NOMO-1 treated with dmso at 0.1 percent for 144 hours (cell line): ENCODE measurements at regions not wholly inside any gene's neighbourhood (a gene's known extent, or its start where the extent isn't known, plus 50 kb on each side); places are given as distances from the start of the nearest gene placed in this dataset.
"Not testable (repeated sequence)": the region's sequence is repeated elsewhere in the genome, so short reads cannot be mapped to it uniquely, and the experiment has no call there.

Experiments used
- DNase-seq: peaks from one replicate; lab custom pipeline; 2025; ENCODE audit not compliant: unreplicated experiment; lab: John Stamatoyannopoulos, UW

DNA sequence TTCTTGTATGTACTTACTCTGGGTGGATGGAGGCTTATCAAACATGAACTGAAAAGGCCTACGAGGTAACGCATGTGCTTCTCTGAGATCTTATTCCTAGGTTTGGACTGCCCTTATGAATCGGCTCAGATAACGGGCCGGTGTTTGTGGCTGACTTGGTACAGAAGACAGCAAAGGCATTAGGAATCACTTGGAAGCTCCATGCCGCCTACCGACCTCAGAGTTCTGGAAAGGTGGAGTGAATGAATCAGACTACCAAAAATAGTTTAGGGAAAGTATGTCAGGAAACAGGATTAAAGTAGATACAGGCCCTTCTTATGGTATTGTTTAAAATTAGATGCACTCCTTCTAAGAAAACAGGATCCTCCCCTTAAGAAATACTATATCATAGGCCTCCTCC, 172.4 kb upstream of the PCDH9 start:
- no peak for DNase-seq

DNA sequence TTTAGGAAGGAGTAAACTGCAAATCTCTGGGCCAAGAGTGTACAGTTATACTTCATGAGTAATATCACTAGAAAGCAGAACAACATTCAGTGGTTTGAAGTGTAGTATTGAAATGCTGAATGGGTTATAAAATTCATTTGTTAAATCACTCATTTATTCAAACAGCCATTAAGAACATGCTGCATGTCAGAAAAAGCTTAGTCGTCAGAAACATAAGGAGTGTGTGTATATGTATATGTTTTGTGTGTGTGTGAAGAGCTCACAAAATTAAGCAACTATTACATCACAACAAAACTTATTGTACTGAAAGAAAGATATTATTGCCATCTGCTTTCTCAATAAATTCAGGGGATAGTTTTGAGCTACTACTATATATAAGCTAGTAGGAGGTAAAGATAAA, 165.4 kb upstream of the PCDH9 start:
- DNase-seq, result no peak

DNA sequence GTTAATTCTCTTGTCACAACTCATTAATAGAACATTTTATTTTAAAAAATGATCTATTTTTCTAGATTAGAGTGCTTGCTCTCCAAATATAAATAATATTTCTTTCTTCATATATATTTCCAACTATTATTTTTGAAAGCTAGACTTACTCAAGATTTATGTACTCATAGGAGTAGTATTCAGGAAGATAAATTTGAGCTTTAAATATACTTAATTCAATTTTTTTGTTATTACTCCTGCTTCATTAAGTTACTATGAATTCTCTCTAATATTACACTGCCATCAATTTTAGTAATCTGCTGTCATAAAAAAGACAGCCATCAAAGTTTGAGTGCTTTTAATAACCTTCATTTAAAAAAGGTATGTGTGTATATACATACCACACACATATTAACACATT, 161.9 kb upstream of the PCDH9 start:
- DNase-seq, result no peak

DNA sequence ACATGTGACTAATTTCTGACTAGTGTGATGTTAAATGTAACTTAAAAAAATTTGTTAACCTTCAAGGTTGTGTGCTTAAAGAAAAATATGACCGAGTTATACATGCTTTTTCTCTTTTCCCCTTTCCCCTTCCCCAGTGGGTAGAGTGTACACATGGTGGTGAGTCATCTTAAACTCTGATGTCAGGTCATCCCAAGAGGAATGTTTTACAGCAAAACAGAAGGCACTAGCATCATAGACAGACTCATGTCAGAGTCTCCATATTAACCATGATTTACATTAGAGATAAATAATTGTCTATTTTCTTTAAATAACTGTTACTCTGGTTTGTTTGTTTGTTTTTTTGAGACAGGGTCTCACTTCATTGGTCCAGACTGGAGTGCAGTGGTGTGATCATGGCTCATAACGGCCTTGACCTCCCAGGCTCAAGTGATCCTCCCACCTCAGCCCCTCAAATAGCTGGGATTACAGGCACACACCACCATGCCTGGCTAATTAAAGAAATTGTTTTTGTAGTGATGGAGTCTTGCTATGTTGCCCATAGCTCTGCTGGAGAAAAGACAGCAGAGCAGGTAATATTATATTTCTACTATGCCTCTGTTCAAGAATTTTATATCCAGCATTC, 160.4 kb upstream of the PCDH9 start:
- DNase-seq, result no peak

DNA sequence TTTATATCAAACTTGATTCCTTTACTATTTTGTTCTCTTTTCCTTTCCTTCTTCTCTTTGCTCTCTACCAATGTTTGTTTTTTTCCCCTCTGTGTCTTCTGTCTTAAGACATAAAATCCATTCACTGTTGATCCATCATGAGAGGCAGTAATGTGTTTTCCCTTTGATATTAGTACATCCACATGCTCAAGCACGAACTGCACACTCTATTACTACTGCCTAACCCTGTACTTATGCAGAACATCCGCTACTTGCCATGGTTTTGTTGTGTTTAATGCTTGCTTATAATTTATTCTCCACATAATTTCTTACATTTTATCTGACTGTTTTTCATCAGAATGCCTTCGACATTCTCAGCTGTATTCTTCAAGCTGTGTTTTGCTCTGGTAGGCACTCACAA, 159.0 kb upstream of the PCDH9 start:
- no peak for DNase-seq

DNA sequence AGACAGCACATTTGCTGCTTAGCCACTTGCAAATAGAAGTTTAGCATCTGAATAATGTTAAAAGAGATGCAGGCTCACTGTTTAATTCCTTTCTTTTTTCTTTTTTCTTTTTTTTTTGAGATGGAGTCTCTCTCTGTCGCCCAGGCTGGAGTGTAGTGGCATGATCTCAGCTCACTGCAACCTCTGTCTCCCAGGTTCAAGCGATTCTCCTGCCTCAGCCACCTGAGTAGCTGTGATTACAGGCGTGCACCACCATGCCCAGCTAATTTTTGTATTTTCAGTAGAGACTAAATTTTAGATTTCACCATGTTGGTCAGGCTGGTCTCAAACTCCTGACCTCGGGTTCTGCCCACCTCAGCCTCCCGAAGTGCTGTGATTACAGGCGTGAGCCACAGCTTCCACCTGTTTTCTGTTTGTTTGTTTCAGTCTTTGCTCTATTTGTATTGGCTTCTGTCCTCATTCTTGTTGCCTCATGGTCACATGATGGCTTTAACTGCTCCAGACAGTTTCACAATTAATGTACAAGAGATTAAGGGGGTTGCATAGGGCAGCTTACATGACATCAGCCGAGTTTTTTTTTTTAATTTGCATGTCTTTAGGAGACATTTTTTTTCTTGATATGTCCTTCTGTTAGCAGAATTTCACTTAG, 153.1 kb upstream of the PCDH9 start:
- not testable (repeated sequence) for DNase-seq

DNA sequence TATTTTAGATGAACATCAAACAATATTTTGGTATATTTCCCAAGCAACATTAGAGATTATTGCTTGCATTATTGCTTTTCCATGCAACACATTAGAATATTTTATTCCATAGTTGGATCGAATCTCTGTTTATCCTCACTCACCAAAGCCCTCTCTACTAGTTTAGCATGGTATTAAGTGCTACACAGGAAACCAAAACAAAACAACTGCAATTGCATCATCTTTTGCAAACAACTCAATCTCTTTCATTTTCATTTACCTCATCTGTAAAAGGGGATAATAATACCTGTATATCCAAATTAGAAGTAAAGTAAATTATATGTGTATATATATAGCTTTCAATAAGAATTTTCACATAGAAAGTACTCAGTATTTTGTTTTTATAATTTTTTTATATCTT, 147.8 kb upstream of the PCDH9 start:
- no peak for DNase-seq

DNA sequence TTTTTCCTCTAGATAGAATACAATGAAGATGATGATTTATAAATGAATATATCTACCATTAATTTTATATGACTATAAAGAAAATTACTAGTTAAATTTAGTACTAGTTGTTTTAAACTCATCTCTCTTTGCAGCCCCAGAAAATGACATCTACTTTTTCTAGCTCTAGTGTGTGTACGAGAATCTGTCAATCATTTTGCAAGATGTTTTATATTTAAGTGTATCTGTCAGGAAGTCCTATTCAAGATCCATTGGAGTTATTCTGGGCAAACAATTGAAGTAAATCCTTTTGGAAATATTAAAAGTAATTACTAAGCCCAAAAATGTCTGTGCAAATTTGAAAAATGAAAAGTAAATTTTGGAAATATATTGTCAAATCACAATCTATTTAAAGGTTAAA, 144.3 kb upstream of the PCDH9 start:
- DNase-seq, result no peak

DNA sequence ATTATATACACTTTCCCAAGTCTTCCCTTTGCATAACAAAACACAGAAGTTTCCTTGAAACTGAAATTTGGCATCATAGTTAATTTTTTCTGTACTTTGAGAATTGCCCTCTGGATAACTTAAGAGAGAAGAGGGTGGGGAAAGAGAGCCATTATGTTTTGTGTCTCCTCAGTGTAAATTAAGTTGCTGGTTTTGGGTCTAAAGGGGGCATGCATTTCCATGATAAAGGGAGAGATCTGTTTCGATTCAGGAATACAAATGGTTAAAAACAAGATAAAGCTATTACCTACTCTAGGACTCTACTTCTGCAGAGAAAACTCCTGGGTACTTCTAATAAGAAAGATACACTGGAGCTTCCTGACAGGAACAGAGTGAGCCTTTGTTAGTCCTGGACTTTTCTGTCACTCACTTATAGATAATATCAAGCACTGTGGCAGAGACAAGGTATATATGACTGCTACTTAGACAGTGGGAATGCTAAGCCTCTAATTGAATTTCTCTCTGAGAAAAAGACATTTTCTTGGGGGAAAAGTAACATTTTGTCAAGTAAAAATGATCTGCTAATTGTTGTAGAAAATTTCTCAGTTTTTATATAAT, 142.8 kb upstream of the PCDH9 start:
- no peak for DNase-seq

DNA sequence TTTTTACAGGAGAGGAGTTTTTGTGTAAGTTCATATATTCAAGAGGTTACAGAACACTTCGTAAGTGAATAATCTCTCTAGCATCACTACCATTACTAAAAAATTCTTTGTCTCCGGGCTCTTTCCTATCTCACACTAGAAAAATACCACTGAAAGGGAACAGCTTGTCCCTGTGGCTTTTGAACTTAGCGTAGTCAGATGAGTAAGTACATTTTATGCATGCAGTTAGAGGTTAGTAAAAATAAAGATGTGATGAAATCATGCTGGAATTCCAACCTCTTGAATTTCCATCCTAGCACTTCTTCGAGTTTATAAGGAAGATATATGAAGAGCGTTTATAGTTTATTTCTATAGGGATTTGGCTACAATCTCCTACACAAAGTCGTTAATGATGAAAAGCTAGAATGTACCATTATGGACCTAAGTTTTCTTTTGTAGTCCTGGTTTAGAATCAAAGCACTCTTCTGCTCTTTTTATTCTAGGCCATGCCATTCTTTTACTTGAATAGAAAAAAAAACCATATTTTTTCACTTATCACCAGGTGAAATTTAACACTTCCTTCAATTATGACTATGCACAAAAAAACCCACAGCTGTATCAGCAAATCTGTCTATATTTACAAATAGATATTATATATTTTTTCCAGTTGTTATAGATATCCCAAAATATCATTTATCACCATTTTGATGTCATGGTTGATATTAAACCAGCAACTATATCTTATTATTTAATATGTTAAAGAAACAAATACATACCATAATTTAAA, 139.9 kb upstream of the PCDH9 start:
- DNase-seq, result no peak

DNA sequence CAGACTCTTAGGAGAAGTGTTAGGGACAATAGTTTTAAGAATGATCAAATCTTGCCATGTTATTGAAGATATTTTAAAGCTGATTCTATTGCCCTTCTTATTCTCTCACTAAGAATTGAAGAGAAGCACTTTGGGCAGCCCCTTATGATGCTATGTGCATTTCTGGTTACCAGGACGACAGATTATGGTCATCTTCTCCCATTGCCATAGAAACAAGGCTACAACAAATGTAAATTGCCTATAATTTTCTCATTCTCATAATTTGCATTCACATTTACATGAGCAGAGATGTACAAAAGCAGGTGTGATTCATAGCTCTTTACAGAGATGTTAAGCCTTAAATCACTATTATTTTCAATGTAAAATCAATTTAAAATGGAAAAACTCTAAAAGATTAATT, 137.3 kb upstream of the PCDH9 start:
- no peak for DNase-seq

DNA sequence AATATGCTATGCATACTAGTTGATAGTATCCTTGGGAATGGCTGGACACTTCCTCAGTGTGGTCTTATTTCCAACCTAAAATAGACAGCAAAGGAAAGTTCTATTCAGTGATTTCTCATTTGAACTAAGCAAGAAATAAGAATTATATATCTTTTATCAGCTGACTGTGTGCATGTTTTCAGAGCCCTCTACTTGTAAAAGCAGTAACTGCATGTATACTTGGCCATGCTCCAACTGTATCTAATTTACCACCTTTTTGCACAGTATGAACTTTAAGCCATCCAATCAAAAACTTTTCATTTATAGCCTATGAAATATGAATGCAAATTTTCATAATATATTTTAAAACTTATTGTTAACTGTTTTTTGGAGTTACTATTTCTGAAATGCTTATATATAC, 136.4 kb upstream of the PCDH9 start:
- no peak for DNase-seq

DNA sequence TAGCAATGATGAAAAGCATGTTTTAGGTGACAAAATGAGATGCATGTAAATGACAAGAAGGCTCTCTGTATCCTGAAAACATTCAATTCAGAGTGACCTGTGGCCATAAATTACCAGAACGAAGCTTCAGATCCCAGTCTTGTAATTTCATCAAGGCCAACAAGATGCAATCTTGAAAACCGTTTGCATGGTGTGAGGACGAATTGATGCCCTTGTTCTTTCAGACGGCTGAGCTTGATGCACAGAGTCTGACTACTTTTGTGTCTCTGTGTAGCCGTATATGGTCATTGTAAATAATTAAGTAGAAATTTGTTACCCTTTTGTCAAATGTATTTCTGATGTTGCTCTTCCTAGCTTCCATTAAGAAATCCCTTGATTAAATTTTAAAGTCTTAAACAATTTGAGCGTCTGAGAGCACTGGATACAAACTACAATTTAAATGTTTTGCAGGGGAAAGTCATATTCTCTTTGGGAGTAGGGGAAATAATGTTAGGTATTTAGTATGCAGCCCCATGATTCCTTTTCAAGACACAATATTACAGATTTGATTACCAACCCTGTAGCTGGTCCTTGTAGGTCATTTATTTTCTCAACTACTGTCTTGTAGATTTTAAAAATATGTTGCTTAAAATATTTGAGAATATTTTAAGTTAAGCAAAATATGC, 125.8 kb upstream of the PCDH9 start:
- DNase-seq, result no peak

DNA sequence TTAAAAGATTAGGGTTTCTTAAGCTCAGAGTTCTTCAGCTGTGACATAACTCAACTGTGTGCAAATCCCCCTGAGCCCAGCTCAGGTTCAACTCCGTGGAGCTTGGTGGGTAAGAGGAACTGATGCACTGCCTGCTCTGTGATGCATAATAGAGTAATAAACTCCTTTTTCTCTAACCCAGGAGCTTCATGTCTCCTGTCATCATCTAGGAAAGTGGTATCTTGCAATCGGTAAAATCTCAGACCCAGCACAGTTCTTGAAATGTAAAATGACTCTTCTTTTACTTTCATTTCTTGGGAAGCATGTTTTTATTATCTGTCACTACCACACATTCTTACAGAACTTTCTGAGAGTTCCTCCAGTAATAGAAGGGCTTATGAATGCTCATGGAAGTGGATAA, 123.8 kb upstream of the PCDH9 start:
- no peak for DNase-seq

DNA sequence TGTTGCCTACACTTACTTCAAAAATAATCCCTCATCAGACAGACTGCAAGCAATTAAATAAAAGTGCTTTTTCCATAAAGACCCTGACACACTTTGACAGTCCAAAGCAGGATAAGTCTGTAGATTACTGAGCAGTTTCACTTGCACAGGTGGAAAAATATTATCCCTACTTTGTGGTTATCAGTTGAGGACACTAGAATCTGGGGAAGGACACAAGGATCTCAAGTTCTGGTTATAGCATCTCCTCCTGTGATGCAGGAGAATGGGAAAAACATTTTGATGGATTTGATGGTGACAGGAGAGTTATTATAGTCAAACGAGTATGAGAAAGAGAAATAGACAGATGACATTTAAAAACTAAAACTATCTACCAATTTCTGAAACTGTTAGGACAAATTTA, 122.9 kb upstream of the PCDH9 start:
- DNase-seq, result no peak

DNA sequence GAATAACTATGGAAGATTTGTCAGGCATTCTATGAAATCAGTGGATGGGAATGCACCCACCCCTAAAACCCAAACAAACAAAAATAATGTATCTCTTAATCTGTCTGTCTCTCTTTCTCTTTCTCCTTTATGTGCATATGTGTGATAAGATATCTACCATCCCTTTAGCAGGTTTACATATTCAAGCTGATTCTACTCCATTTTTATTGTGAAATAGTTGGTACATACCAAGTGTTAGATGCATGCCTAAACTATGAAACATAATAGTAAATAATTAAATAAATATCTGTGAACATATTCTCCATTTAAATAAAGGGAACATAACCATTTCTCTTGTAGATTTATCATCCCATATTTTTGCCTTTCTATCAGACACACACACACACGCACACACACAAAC, 121.8 kb upstream of the PCDH9 start:
- DNase-seq, result no peak

DNA sequence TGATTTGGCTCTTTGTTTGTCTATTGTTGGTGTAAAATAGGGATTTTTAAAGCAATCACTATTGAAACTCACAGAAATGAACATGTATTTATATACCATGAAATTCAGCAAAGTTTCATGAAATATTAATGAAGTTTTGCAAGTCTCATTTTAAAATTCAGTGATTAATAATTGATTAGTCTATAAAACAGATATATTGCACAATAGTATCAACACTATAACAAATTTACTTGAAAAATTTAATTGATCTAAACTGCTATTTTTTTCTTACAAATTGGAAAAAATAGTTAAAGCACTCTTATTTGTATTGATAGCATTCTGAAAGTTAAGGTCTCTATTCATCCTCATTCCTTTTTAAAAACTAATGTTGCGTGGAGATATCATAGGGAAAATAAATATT, 121.0 kb upstream of the PCDH9 start:
- no peak for DNase-seq

DNA sequence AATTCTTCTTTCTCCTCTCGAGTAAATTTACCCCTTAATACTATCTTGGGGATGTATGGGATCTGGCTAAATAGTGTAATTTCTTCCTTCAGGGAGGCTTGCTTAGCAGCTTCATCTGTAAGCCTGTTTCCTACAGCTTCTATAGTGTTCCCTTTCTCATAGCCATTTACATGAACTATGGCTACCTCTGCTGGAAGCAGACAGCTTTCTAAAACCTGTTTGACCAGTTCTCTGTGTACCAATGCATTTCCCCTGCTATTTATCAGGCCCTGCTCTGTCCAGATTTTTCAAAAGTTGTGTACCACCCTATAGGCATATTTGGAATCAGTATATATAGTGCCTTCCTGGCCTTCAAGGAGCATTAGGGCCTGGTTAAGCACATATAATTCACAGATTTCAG, 113.6 kb upstream of the PCDH9 start:
- no peak for DNase-seq

DNA sequence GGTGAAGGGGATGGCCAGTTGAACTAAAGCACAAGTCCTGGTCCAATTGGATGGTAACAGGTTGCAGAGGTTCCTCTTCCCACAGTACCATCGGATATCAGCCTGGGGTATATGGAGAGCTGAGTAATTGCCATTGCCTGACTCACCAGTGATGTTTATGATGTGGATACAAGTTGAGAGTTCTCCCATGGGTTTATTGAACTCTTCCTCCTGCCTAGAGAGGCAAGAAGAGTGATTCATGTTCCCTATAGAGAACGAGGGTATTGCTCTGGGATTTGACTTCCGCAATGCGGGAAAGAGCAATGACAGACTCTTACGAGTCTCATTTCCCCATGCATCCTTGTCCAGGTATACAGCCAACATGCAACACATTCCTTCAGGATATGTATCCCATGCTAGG, 111.3 kb upstream of the PCDH9 start:
- DNase-seq, result no peak

DNA sequence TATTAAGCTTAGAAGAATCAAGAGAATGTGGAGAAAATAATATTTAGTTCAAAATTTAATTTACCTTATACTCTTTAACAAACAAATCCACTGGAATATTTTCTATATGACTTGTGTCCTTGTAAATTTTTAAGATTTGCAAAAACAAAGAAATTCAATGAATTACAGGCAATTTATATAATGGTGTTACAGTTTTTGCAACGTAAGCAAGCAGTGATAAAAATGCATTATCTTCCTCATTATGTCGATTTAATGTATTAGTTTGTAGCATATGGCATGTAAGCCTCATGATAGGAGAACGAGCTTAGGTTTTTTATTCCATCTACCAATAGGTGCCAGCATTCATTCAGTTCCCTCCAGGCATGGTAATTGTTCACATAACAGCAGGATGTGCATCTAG, 100.0 kb upstream of the PCDH9 start:
- no peak for DNase-seq

DNA sequence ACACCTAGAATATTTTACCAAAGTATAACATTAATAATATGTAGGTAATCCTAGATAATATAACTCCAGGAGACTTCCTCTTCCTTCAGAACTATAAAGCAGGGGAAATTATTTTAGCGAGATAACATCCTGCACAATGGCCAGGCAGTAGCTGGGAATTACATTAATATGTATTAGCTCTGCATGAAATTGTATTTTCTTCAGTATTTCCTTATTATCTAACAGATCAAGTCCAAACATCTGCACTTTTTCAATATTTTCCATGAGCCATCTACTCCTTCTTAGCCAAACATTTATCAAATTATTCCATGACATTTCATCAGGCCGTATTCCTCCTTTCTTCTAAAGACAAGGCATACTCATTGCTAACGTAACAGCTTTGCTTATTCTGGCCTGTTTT, 98.8 kb upstream of the PCDH9 start:
- DNase-seq, result no peak

DNA sequence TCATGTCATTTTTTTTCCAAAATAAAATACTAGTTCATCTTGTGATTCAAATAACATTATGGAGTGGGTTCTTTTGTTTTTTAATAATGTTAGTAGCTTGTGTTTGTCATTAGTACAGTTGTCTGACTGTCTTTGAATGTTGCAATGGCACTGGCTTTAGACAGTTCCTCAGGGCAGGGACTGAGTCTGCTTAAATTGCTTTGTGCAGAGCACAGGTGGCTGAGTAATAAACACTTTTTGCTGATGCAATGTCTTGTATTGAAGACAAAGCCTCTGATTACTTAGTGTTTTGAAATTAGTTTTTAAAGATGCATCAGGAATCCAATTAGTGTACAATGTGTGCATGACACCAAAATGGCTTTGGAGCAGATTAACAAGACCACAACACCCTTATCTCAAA, 88.7 kb upstream of the PCDH9 start:
- no peak for DNase-seq
